ENCODE measurements at regions not wholly inside any gene's neighbourhood (a gene's known extent, or its start where the extent isn't known, plus 50 kb on each side); places are given as distances from the start of the nearest gene placed in this dataset.

GRCh38 chr1:37097731-37098130, 63.4 kb upstream of the GRIK3 start:
- H3K36me3 ChIP-seq, result no peaks in the 10 kb centered on the region
- no peak overlapping the region for H3K27ac ChIP-seq
- H3K4me1 ChIP-seq, result no peaks in the 10 kb centered on the region
- no peak overlapping the region for H3K4me3 ChIP-seq
- intact Hi-C loops (cut with DNase I), result no loop called here
- no peaks in the 10 kb centered on the region for H3K9me3 ChIP-seq
- TF ChIP-seq CTCF (IDR thresholded peaks at IDR 0.05), result no peak
- ATAC-seq (no peak), DNase-seq (no peak)
- peaks cover 16% of the 10 kb centered on the region for H3K27me3 ChIP-seq (ENCODE audit: low read depth)

GRCh38 chr1:37098237-37098636, 63.9 kb upstream of the GRIK3 start:
- DNase-seq (no peak), ATAC-seq (no peak)
- intact Hi-C loops (cut with DNase I), result no loop called here
- no peak overlapping the region for H3K4me3 ChIP-seq
- no peaks in the 10 kb centered on the region for H3K36me3 ChIP-seq
- no peak overlapping the region for H3K27ac ChIP-seq
- peaks cover 16% of the 10 kb centered on the region for H3K27me3 ChIP-seq (ENCODE audit: low read depth)
- H3K4me1 ChIP-seq, result no peaks in the 10 kb centered on the region
- no peaks in the 10 kb centered on the region for H3K9me3 ChIP-seq
- no peak for TF ChIP-seq CTCF (IDR thresholded peaks at IDR 0.05)

- intact Hi-C loops (cut with DNase I), result no loop called here
- Histone ChIP-seq H3K4me3 (no peak overlapping the region), H3K9me3 (no peaks in the 10 kb centered on the region), H3K36me3 (no peaks in the 10 kb centered on the region), H3K4me1 (no peaks in the 10 kb centered on the region), H3K27ac (no peak overlapping the region), H3K27me3 (ENCODE audit: low read depth) (no peaks in the 10 kb centered on the region)
- ATAC-seq, result no peak
- no peak for TF ChIP-seq CTCF (IDR thresholded peaks at IDR 0.05)
- DNase-seq, result no peak
Observed at GRCh38 chr1:37100310-37100709, 66.0 kb upstream of the GRIK3 start.

- Histone ChIP-seq H3K27me3 (ENCODE audit: low read depth) (no peaks in the 10 kb centered on the region), H3K36me3 (no peaks in the 10 kb centered on the region), H3K9me3 (no peaks in the 10 kb centered on the region), H3K4me1 (no peaks in the 10 kb centered on the region), H3K4me3 (no peak overlapping the region), H3K27ac (no peak overlapping the region)
- intact Hi-C loops (cut with DNase I), result no loop called here
- no peak for TF ChIP-seq CTCF (IDR thresholded peaks at IDR 0.05)
- no peak for ATAC-seq
- no peak for DNase-seq
Observed at GRCh38 chr1:37102656-37103382, 68.5 kb upstream of the GRIK3 start.

GRCh38 chr1:37105911-37106310, 71.6 kb upstream of the GRIK3 start:
- Histone ChIP-seq H3K27me3 (ENCODE audit: low read depth) (peaks cover 3% of the 10 kb centered on the region), H3K4me3 (no peak overlapping the region), H3K27ac (no peak overlapping the region), H3K36me3 (no peaks in the 10 kb centered on the region), H3K9me3 (no peaks in the 10 kb centered on the region), H3K4me1 (no peaks in the 10 kb centered on the region)
- ATAC-seq (no peak), DNase-seq (no peak)
- no peak for TF ChIP-seq CTCF (IDR thresholded peaks at IDR 0.05)
- intact Hi-C loops (cut with DNase I), result no loop called here

Measured in lower lobe of right lung (tissue), 2 donors.